ENCODE measurements at regions not wholly inside any gene's neighbourhood (a gene's known extent, or its start where the extent isn't known, plus 50 kb on each side); places are given as distances from the start of the nearest gene placed in this dataset.

DNA sequence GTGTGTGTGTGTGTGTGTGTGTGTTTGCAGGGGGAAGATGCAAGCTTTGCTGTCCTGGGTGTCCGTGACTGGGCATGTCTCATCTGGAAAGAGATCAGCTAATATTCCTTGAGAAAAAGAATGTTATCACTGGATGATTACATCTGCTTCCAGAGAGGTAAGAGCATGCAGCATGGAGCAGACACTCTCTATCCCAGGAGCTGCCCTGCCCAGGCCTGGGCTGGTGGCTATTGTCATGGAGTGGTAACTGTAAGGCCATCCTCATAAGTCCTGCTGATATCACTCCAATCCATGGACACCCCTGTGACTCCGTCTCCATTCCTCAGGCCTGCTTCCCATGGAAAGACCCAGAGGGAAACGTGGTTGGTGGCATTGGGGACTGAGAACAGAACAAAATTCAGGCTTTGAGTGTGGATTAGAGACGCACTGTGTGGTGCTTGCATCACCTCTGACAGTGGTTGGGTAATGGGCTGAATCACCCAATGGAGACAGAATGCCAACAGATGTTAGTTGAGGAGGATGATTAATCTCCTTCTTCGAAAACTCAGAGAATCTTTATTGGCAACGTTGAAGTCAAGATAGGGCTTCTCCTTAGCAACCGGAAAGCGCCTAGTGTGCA lies 52.0 kb upstream of the KCNIP1 start:
- no peak overlapping the region for H3K4me3 ChIP-seq
- 76 to 80% methylated on average over 8 of the region's 8 CpGs for WGBS, 2 donors
- H3K27ac ChIP-seq = no peak overlapping the region
- peaks cover 0 to 6% (median 0%) of the 10 kb centered on the region in 4 donors for H3K9me3 ChIP-seq
- TF ChIP-seq EP300 (IDR thresholded peaks at IDR 0.05) (no peak), POLR2A (IDR thresholded peaks at IDR 0.05) (no peak), POLR2AphosphoS5 (IDR thresholded peaks at IDR 0.05) (no peak)
- TF ChIP-seq, protein P1, sequence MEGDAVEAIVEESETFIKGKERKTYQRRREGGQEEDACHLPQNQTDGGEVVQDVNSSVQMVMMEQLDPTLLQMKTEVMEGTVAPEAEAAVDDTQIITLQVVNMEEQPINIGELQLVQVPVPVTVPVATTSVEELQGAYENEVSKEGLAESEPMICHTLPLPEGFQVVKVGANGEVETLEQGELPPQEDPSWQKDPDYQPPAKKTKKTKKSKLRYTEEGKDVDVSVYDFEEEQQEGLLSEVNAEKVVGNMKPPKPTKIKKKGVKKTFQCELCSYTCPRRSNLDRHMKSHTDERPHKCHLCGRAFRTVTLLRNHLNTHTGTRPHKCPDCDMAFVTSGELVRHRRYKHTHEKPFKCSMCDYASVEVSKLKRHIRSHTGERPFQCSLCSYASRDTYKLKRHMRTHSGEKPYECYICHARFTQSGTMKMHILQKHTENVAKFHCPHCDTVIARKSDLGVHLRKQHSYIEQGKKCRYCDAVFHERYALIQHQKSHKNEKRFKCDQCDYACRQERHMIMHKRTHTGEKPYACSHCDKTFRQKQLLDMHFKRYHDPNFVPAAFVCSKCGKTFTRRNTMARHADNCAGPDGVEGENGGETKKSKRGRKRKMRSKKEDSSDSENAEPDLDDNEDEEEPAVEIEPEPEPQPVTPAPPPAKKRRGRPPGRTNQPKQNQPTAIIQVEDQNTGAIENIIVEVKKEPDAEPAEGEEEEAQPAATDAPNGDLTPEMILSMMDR (IDR thresholded peaks at IDR 0.05) = no peak
- no peaks in the 10 kb centered on the region for H3K4me1 ChIP-seq
- H3K36me3 ChIP-seq = no peaks in the 10 kb centered on the region
- ATAC-seq (ENCODE audit: low FRiP score in 2 of 2) = no peak
- no peak for DNase-seq
- no peaks in the 10 kb centered on the region for H3K27me3 ChIP-seq

DNA sequence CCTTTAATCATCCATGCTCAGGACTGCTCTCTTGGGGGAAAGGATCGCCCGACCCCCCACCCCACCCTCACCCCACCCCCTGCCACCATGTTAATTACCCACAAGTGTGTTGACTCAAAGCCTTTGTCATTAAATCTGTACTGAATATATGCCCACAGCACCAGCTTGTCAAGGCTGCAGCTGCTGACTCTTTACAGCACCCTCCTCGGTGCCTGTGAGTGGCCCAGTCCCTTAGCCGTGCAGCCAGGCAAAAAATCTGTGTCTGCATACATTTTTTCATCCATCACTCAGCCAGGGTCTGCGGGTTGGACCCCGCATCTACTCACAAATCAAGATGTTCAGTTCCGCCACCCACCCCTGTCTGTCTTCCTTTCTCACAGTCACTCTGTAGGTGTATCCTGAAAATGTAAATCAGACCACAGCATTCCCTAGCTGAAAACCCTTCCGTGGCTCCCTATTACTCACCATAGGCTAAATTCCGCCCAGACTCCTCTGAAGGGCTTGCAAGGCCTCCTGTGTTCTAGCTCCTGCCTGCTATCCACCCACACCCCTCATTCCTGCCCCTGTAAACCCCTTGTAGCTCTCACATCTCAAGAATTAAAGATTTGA lies 53.7 kb upstream of the KCNIP1 start:
- Histone ChIP-seq H3K27ac (no peak overlapping the region), H3K27me3 (no peaks in the 10 kb centered on the region), H3K36me3 (no peaks in the 10 kb centered on the region), H3K4me3 (no peak overlapping the region), H3K9me3 (peaks cover 0 to 7% (median 0%) of the 10 kb centered on the region in 4 donors), H3K4me1 (no peaks in the 10 kb centered on the region)
- ATAC-seq (ENCODE audit: low FRiP score in 2 of 2) = no peak
- WGBS, 2 donors = 83 to 86% methylated on average over 9 of the region's 9 CpGs
- no peak for DNase-seq
- TF ChIP-seq EP300 (IDR thresholded peaks at IDR 0.05) (no peak), POLR2A (IDR thresholded peaks at IDR 0.05) (no peak), POLR2AphosphoS5 (IDR thresholded peaks at IDR 0.05) (no peak)
- TF ChIP-seq, protein P1 (IDR thresholded peaks at IDR 0.05) = no peak

DNA sequence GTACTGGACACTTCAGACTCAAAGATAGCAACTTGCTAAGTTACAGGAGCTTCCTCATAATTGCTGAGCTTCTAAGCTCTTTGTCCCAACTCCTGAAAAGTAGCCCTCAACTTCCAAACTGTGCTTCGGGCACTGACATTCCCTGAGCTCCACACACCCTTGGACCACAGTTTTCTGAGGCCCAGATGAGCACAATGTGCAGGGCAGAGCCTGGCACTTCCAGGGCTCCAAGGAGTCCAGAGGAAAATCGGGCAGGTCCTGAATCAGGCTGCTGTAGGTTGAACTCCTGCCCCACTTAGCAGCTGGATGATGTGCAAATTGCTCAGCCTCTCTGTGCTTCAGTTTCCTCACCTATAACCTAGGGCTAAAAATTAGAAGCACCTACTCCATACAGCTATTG lies 54.6 kb upstream of the KCNIP1 start:
- no peak for TF ChIP-seq EP300 (IDR thresholded peaks at IDR 0.05)
- TF ChIP-seq, protein P1 (IDR thresholded peaks at IDR 0.05) = no peak
- no peak for TF ChIP-seq POLR2A (IDR thresholded peaks at IDR 0.05)
- TF ChIP-seq POLR2AphosphoS5 (IDR thresholded peaks at IDR 0.05) = no peak

DNA sequence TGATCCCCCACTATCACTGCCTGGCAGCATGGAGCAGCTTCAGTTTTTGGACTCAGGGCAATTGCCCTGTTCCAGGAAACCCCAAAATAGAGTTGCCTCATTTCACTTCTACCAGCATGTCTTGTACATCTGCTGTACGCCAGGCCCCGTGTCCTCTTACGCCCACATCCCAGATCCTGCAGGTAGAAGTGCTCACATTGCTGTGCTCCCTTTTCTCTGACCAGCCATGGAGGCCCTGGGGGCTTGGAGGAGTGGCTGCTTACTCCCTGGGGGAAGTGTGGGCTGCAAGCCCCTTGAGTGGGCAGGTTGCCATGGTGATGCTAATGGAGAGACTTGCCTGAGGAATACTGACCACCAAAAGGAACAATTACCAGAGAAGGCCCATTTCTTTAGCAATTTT lies 55.6 kb upstream of the KCNIP1 start:
- Histone ChIP-seq H3K9me3 (peaks cover 0 to 7% (median 0%) of the 10 kb centered on the region in 4 donors), H3K36me3 (no peaks in the 10 kb centered on the region), H3K27me3 (no peaks in the 10 kb centered on the region), H3K4me3 (no peak overlapping the region), H3K4me1 (no peaks in the 10 kb centered on the region), H3K27ac (no peak overlapping the region)
- ATAC-seq (ENCODE audit: low FRiP score in 2 of 2) (no peak), DNase-seq (no peak)
- TF ChIP-seq EP300 (IDR thresholded peaks at IDR 0.05) (no peak), POLR2AphosphoS5 (IDR thresholded peaks at IDR 0.05) (no peak), POLR2A (IDR thresholded peaks at IDR 0.05) (no peak)
- TF ChIP-seq, protein P1 (IDR thresholded peaks at IDR 0.05) = no peak
- WGBS, 2 donors = 100% methylated on average over 3 of the region's 3 CpGs

More for the DNA sequence above, 54.6 kb upstream of the KCNIP1 start:
- H3K9me3 ChIP-seq = peaks cover 0 to 7% (median 0%) of the 10 kb centered on the region in 4 donors
- no peak overlapping the region for H3K27ac ChIP-seq
- ATAC-seq (ENCODE audit: low FRiP score in 2 of 2) = no peak
- WGBS, 2 donors = 76 to 79% methylated on average over 2 of the region's 2 CpGs
- no peaks in the 10 kb centered on the region for H3K4me1 ChIP-seq
- H3K36me3 ChIP-seq = no peaks in the 10 kb centered on the region
- H3K27me3 ChIP-seq = no peaks in the 10 kb centered on the region
- no peak overlapping the region for H3K4me3 ChIP-seq
- no peak for DNase-seq

DNA sequence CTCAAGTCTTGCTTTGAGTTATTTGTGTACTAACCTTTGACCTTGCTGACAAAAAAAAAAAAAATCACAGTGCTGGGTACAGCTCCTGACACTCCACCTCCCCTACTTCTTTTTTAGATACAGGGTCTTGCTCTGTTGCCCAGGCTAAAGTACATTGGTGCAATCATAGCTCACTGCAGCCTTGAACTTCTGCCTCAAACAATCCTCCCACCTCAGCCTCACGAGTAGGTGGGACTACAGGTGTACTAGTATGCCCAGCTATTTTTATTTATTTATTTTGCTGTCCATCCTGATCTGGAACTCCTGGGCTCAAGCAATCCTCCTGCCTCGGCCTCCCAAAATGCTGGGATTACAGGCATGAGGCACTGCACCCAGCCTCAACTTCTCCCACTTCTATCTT lies 57.2 kb upstream of the KCNMB1 start:
- 93 to 94% methylated on average over 2 of the region's 2 CpGs for WGBS, 2 donors
- peaks cover 0 to 7% (median 0%) of the 10 kb centered on the region in 4 donors for H3K9me3 ChIP-seq
- no peaks in the 10 kb centered on the region for H3K4me1 ChIP-seq
- H3K27ac ChIP-seq = no peak overlapping the region
- no peaks in the 10 kb centered on the region for H3K27me3 ChIP-seq
- DNase-seq = no peak
- TF ChIP-seq, protein P1 (IDR thresholded peaks at IDR 0.05) = no peak
- TF ChIP-seq POLR2A (IDR thresholded peaks at IDR 0.05) (no peak), POLR2AphosphoS5 (IDR thresholded peaks at IDR 0.05) (no peak), EP300 (IDR thresholded peaks at IDR 0.05) (no peak)
- no peak for ATAC-seq (ENCODE audit: low FRiP score in 2 of 2)
- H3K4me3 ChIP-seq = no peak overlapping the region
- H3K36me3 ChIP-seq = no peaks in the 10 kb centered on the region

All from upper lobe of left lung (tissue), 6 donors.